Left ventricle myocardium inferior (tissue), 1 donor: ENCODE measurements at regions not wholly inside any gene's neighbourhood (a gene's known extent, or its start where the extent isn't known, plus 50 kb on each side); places are given as distances from the start of the nearest gene placed in this dataset.

Source experiments
- DNase-seq: peaks from one replicate; pipeline ENCODE4 v3.0.0-alpha.2; 2020
- H3K27ac ChIP-seq: fragments of 200-600 bp; replicated peaks from 2 replicates; pipeline ENCODE4 v1.8.0; 2021
- H3K27me3 ChIP-seq: fragments of 200-600 bp; 2 replicates; pipeline ENCODE4 v1.8.0; 2021; ENCODE audit warnings: low read depth
- H3K36me3 ChIP-seq: fragments of 200-600 bp; 2 replicates; pipeline ENCODE4 v1.8.0; 2021
- H3K4me1 ChIP-seq: fragments of 200-600 bp; 2 replicates; pipeline ENCODE4 v1.8.0; 2021
- H3K4me3 ChIP-seq: fragments of 200-600 bp; 2 replicates; pipeline ENCODE4 v1.8.0; 2021; ENCODE audit warnings: mild to moderate bottlenecking, moderate library complexity
- H3K9me3 ChIP-seq: fragments of 200-600 bp; replicated peaks from 2 replicates; pipeline ENCODE4 v1.8.0; 2021
- intact Hi-C: fragments of 100-400 bp; cut with micrococcal nuclease; formaldehyde crosslinking; loops from one replicate; pipeline ENCODE4 v1.11.0; 2022
- TF ChIP-seq, protein P1 (sequence below): fragments of 200-600 bp; IDR thresholded peaks from 2 replicates; pipeline ENCODE4 v1.8.0; 2021; ENCODE audit warnings: antibody characterized with exemption, mild to moderate bottlenecking, borderline replicate concordance
- donor health status: DM: no; HTN: yes; CAD: no; lungs with severe emphysema.

DNA sequence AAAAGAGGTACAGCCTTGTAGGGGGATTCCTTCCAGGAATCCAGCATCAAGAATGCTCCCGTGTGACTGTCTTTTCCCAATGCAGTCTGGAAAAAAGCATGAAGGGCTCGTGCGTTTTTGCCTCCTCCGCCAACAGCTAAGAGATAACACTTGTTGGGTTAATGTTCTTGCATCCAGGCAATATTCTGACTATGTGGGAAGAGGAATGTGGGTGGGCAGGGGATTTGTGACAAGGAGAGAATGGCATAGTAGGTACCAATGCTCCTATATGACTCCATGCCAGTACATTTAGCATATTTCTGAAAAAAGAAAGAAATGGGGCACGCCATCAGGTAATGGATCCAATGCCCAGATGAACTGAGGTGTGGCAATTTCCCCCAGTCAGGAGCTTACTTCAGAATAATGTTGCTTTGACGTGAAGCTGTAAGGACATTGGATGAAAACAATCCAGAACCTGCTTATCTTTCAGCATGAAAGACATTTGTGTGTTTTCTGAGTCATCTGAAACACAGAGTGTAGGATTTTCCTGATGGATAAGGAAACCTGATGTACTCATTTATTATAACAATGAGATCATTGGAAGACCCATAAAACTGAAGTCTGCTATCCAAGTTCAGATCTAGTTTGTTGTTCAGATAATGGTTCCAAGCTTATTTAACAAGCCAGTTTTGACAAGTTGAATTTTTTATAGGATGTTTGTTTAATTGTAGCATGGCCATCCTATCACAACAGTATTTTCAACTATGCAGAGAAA, 105.5 kb downstream of the LYPLAL1 start:
- DNase-seq, result no peak
- TF ChIP-seq, protein P1, sequence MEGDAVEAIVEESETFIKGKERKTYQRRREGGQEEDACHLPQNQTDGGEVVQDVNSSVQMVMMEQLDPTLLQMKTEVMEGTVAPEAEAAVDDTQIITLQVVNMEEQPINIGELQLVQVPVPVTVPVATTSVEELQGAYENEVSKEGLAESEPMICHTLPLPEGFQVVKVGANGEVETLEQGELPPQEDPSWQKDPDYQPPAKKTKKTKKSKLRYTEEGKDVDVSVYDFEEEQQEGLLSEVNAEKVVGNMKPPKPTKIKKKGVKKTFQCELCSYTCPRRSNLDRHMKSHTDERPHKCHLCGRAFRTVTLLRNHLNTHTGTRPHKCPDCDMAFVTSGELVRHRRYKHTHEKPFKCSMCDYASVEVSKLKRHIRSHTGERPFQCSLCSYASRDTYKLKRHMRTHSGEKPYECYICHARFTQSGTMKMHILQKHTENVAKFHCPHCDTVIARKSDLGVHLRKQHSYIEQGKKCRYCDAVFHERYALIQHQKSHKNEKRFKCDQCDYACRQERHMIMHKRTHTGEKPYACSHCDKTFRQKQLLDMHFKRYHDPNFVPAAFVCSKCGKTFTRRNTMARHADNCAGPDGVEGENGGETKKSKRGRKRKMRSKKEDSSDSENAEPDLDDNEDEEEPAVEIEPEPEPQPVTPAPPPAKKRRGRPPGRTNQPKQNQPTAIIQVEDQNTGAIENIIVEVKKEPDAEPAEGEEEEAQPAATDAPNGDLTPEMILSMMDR, result no peak
- intact Hi-C loops, result no loop called here
- H3K4me1 ChIP-seq, result peaks cover 6% of the 10 kb centered on the region
- no peaks in the 10 kb centered on the region for H3K27me3 ChIP-seq
- H3K4me3 ChIP-seq, result no peak overlapping the region
- H3K27ac ChIP-seq, result no peak overlapping the region
- H3K36me3 ChIP-seq, result peaks cover 2% of the 10 kb centered on the region
- no peaks in the 10 kb centered on the region for H3K9me3 ChIP-seq

DNA sequence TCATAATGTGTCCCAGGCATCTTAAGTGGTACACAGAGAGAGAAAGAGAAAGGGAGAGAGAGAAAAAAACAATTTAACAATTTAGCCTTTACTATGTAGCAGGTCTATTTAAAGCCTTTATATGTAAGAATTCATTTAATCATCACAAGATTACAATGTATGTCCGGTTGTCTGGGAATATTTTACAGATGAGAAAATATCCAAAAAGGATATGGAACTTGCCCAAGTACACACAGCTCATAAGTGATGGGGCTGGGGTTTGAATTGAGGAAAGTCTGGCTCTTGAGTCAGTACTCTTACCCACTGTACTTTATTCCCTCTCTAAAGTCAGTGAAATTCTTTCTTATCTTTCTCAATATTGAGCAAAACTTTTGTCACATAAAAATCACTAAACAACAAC, 104.6 kb downstream of the LYPLAL1 start:
- H3K36me3 ChIP-seq, result peaks cover 11% of the 10 kb centered on the region
- no peak for DNase-seq
- intact Hi-C loops, result no loop called here
- H3K4me3 ChIP-seq, result no peak overlapping the region
- no peak overlapping the region for H3K27ac ChIP-seq
- no peaks in the 10 kb centered on the region for H3K9me3 ChIP-seq
- H3K27me3 ChIP-seq, result no peaks in the 10 kb centered on the region
- TF ChIP-seq, protein P1, result no peak
- peaks cover 6% of the 10 kb centered on the region for H3K4me1 ChIP-seq

DNA sequence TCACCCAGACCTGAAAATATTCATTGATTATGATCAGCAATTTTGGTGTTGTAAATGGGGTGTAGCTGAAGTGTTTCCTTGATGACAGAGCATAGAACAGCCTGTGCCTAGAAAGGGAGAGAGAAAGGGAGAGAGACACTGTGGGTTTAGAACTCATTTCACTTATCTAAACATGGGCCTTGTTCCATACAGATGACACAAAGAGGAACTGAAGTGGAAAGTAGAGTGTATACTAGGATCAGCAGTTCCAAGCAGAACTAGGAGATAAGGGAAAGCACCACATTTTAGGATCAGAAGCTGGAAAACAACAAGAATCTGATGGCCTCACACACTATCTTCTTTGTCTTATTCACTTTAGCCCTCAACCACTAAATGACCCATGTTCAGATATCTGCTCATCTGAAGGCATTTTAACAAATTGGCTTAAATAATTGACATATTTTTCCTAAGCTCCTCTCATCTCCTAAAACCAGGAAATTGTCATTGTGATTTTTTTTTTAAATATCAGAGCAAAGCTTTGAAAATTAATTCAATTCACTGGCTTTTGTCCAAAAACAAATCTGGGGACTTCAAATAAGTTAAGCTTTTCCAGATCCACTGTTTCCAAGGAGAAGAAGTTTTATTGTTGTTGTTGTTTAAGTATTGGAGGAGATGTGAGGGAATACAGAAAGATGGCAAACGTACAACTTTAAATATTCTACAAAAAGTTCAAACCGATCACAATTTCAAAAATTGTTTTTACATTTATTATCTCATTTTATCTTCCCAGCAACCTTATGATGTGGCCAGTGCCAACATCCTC, 103.8 kb downstream of the LYPLAL1 start:
- Histone ChIP-seq H3K27ac (no peak overlapping the region), H3K4me3 (no peak overlapping the region), H3K27me3 (no peaks in the 10 kb centered on the region), H3K9me3 (no peaks in the 10 kb centered on the region), H3K36me3 (peaks cover 14% of the 10 kb centered on the region), H3K4me1 (peaks cover 6% of the 10 kb centered on the region)
- TF ChIP-seq, protein P1, result no peak
- no peak for DNase-seq
- intact Hi-C loops, result no loop called here

DNA sequence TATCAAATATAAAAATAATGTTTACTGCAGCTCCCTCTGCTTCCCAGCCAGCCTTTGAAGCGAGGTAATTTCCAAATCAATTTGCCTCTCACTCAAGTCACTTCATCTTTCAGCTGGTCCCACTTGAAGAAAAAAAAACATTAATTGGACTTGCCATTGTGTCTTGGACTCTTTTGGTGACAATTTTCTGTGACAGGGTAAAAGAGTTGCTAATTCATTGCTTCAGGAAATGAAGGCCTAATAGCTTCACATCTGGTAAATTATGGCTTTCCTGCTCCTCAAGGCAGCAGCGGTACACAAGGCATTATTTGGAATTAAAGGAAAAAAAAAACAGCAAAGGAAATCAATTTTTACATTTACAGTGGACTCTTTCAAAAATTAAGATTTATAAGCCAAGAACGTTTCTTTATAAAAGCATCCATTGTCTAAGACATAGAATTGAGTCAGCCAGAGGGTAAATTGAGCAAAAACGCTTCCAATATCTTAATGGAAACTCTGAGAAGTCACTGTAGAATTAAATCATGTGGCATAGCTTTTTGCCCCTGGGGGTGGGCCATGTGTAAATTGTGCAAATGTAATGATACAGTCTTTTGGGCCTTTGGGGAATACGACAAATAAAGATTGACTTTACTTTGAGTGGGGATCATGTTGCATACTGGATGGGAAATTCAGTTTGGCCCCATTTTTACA, 102.5 kb downstream of the LYPLAL1 start:
- Histone ChIP-seq H3K27me3 (no peaks in the 10 kb centered on the region), H3K4me3 (no peak overlapping the region), H3K27ac (no peak overlapping the region), H3K4me1 (peaks cover 14% of the 10 kb centered on the region), H3K9me3 (no peaks in the 10 kb centered on the region), H3K36me3 (peaks cover 18% of the 10 kb centered on the region)
- intact Hi-C loops, result no loop called here
- TF ChIP-seq, protein P1, result no peak
- DNase-seq, result no peak

DNA sequence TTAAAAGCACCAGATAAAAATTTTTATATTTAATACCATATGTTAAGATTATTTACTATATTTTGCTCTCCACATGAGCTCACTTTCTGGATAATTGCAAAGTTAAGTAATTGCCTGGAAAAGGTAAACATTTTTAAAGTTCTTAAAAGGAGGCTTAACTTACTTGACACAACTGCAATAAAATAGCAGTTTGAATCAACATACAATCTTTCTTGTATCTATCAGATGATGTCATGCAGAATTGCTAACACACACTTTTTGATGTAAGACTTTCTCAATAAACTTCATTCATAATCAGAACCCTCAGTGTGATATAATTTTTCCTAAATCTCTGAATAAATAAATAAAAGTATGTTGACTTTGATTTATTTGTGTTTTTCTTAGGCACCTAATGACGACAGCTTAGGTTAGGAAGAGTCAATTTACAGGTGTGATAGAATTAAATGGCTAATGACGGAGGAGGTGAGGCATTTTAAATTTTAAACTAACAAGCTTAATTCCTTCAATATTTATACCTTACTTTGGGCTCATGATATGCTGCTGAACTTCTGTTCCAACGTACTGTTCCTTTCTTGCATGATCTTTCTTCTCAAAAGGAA, 99.5 kb downstream of the LYPLAL1 start:
- Histone ChIP-seq H3K27ac (no peak overlapping the region), H3K9me3 (no peaks in the 10 kb centered on the region), H3K4me3 (no peak overlapping the region), H3K27me3 (no peaks in the 10 kb centered on the region), H3K4me1 (peaks cover 14% of the 10 kb centered on the region), H3K36me3 (peaks cover 18% of the 10 kb centered on the region)
- intact Hi-C loops, result no loop called here
- no peak for DNase-seq
- TF ChIP-seq, protein P1, result no peak
